Tibial artery (tissue), 4 donors: ENCODE measurements at regions not wholly inside any gene's neighbourhood (a gene's known extent, or its start where the extent isn't known, plus 50 kb on each side); places are given as distances from the start of the nearest gene placed in this dataset.
"Not testable (repeated sequence)": the region's sequence is repeated elsewhere in the genome, so short reads cannot be mapped to it uniquely, and the experiment has no call there.

Experiments used
- DNase-seq, 2 donors: peaks; one replicate each; pipeline ENCODE4 v3.0.0-alpha.2; 2019
- H3K27ac ChIP-seq, 2 donors: fragments of 200-600 bp; sonication (generic) in 1 of 2; 1 replicate in 1 of 2; 2 replicates in 1 of 2; pipeline ENCODE4 v1.5.1; 2018 to 2019; ENCODE audit warnings: mild to moderate bottlenecking in 1 of 2
- H3K27me3 ChIP-seq, 2 donors: fragments of 200-600 bp; sonication (generic) in 1 of 2; one replicate each; pipeline versions ENCODE4 v1.5.1 to v1.6.0; 2016 to 2019
- H3K36me3 ChIP-seq, 3 donors: fragments of 200-600 bp; sonication (generic) in 2 of 3; one replicate each; pipeline ENCODE4 v1.5.1; 2016 to 2019; ENCODE audit warnings: mild to moderate bottlenecking in 2 of 3
- H3K4me1 ChIP-seq, 4 donors: fragments of 200-600 bp; sonication (generic) in 2 of 4; 1 replicate in 3 of 4; 2 replicates in 1 of 4; pipeline ENCODE4 v1.5.1; 2016 to 2019
- H3K4me3 ChIP-seq, 2 donors: fragments of 200-600 bp; sonication (generic) in 1 of 2; 1 replicate in 1 of 2; 2 replicates in 1 of 2; pipeline ENCODE4 v1.5.1; 2018 to 2019; ENCODE audit warnings: mild to moderate bottlenecking in 2 of 2
- H3K9me3 ChIP-seq, 3 donors: fragments of 200-600 bp; sonication (generic) in 1 of 3; one replicate each; pipeline ENCODE4 v1.5.1; 2016 to 2019
- intact Hi-C: fragments of 100-400 bp; cut with DNase I; formaldehyde crosslinking; loops from one replicate; pipeline ENCODE4 v1.15.0; 2023; ENCODE audit warnings: low total_unique reads
- TF ChIP-seq, protein P1 (sequence below), 2 experiments: fragments of 200-600 bp in 1 of 2; fragments of 450-650 bp in 1 of 2; IDR thresholded peaks; one replicate each; pipeline ENCODE4 v1.5.1; 2017 to 2019; ENCODE audit warnings: antibody characterized with exemption in 2 of 2, mild to moderate bottlenecking in 1 of 2, moderate library complexity in 1 of 2

DNA sequence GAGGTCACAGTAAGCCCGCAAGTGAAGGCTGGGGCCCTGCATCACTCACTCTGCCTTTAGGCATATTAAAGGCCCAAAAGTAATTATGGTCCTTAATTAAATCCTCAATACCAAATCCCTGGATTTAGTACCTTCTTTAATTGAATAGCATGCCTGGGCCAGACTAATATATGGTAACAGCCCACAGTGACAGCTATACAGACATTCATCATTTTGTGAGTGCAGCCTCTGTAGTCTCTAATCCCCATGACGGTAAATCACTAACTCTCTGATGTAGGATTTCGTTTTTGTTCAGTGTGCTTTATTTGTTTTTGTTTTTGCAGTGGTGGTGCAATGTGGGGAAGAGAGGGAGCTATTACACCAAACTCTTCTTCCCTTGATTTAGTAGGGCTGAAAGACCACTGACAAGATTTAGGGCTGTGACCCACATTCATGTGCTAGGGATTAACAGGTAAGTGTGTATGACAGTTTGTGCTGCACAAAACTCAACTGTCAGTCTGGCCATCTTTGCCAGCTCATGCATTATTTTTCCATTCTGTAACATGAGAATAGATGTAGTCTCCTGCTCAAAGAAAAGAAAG, 60.6 kb upstream of the SLC39A8 start:
- Histone ChIP-seq H3K4me3 (no peak overlapping the region), H3K4me1 (peaks cover 0 to 8% (median 1%) of the 10 kb centered on the region in 4 donors), H3K27ac (no peak overlapping the region), H3K9me3 (no peaks in the 10 kb centered on the region), H3K36me3 (no peaks in the 10 kb centered on the region), H3K27me3 (no peaks in the 10 kb centered on the region)
- TF ChIP-seq, protein P1, sequence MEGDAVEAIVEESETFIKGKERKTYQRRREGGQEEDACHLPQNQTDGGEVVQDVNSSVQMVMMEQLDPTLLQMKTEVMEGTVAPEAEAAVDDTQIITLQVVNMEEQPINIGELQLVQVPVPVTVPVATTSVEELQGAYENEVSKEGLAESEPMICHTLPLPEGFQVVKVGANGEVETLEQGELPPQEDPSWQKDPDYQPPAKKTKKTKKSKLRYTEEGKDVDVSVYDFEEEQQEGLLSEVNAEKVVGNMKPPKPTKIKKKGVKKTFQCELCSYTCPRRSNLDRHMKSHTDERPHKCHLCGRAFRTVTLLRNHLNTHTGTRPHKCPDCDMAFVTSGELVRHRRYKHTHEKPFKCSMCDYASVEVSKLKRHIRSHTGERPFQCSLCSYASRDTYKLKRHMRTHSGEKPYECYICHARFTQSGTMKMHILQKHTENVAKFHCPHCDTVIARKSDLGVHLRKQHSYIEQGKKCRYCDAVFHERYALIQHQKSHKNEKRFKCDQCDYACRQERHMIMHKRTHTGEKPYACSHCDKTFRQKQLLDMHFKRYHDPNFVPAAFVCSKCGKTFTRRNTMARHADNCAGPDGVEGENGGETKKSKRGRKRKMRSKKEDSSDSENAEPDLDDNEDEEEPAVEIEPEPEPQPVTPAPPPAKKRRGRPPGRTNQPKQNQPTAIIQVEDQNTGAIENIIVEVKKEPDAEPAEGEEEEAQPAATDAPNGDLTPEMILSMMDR (IDR thresholded peaks at IDR 0.05) = no peak
- DNase-seq = no peak
- intact Hi-C loops = no loop called here

DNA sequence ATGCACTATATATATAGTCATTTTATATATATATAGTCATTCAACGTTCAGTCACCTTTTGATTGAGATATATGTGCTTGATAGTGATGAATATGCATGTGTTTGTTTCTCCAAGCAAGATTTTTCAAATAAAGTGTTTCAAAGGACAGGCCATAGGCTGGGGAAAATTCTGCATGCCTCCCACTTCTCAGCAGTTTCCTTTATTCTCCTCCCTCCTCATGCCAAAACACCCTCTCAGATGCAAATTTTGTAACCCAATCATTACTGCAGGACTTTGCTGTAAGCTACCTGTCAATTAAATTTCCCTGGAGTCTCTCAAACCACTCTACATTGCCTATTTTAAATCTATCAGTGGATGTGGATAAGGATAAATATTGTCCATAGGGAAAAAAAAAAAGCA, 65.6 kb upstream of the SLC39A8 start:
- H3K4me3 ChIP-seq, H3K27ac ChIP-seq, H3K4me1 ChIP-seq, H3K9me3 ChIP-seq, intact Hi-C loops, H3K36me3 ChIP-seq, H3K27me3 ChIP-seq, DNase-seq: not testable (repeated sequence)

DNA sequence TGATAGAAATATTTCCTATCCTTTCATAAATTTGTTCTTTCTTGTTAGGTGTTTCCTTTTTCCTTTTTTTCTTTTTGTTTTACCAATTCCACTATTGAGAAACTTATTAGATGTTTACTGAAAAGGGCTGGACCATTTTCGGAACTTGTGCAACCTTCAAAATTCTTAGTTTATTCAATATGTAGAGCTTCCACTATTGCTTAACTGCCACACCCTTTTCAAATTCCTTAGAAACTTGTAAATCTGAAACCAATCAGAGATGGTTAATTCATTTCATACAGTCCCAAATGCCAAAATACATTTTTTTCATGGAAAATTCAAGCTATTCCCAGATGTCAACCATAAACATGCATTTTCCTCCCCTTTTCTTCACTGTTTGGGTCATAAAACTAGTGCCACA, 66.1 kb upstream of the SLC39A8 start:
- H3K4me1 ChIP-seq = no peaks in the 10 kb centered on the region
- no peaks in the 10 kb centered on the region for H3K9me3 ChIP-seq
- intact Hi-C loops = no loop called here
- no peak for DNase-seq
- H3K36me3 ChIP-seq = no peaks in the 10 kb centered on the region
- H3K27me3 ChIP-seq = no peaks in the 10 kb centered on the region
- TF ChIP-seq, protein P1 (IDR thresholded peaks at IDR 0.05) = no peak
- no peak overlapping the region for H3K27ac ChIP-seq
- no peak overlapping the region for H3K4me3 ChIP-seq

DNA sequence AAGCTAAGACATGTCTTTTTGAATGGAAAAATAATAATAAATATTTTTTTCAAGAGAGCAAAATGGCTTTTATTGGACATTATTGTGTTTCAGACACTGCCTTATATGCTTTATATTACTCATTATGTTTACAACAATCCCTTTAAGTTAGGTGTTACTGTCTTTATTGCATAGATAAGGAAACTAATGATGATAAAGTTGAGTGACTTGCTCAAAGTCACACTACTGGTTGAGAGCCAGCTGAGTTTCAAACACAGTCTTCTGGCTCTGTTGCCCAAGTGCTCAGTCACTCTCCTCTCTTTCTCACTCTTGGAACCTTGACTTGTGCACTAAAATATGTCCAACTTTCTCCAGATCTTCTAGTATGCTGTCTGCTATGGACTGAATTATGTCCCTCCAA, 71.5 kb upstream of the SLC39A8 start:
- Histone ChIP-seq H3K4me1 (no peaks in the 10 kb centered on the region), H3K36me3 (no peaks in the 10 kb centered on the region), H3K4me3 (no peak overlapping the region), H3K27ac (no peak overlapping the region), H3K9me3 (no peaks in the 10 kb centered on the region), H3K27me3 (no peaks in the 10 kb centered on the region)
- intact Hi-C loops = no loop called here
- DNase-seq = no peak
- TF ChIP-seq, protein P1 (IDR thresholded peaks at IDR 0.05) = no peak

DNA sequence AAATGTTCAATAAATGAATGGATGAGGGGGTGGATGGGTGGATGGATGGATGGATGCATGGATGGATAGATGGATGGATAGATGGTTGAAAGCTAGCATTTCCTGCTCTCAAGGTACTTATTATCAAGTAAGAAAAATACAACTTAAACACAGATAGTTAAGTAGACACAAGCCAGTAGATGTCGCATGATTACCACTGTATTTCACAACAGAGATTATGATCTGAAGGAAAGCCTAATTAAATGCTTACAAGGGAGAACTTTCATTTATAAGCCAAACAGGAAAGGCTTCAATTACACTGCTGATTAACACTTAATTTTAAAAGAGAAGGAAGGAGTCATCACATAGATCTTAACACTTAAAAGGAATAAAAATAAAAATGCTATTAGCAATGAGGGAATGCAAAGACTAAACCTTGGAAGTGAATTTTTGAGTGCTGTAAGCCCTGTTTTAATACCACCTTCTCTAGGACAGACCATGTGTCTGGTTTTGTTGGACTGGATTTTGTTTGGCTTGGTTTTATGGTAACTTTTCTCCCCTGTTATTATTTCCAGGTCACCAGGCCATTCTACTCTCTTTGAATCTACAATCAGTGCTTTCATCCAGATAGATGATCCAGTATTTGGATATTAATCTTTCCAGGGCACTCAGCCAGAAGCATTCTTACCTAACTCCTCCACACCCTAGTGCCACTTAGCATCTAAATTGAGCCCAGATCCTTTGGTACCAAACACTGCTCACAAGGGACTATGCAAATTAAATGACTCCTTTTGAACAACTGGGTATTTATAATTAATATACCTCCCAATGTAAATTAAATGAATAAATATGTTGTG, 75.5 kb upstream of the SLC39A8 start:
- TF ChIP-seq, protein P1 (IDR thresholded peaks at IDR 0.05) = no peak
- Histone ChIP-seq H3K36me3 (no peaks in the 10 kb centered on the region), H3K27me3 (no peaks in the 10 kb centered on the region), H3K4me3 (no peak overlapping the region), H3K9me3 (no peaks in the 10 kb centered on the region), H3K27ac (no peak overlapping the region), H3K4me1 (no peaks in the 10 kb centered on the region)
- no peak for DNase-seq
- intact Hi-C loops = no loop called here

DNA sequence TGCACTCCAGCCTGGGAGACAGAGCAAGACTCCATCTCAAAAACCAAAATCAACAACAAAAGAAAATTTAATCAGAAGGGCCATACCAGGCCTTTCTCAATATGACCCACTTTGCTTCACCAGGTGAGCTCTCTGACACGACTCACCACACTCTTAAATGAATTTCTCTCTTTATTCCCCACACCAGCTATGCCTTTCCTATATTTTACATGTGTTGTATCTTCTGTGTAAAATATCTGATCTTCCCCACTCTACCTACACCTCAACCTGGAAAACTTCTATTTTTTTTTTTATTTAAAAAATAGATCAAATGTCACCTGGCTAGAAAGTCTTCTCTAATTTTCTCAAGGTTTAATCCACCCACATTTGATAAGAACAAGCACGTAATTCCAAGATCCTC, 77.6 kb upstream of the SLC39A8 start:
- no peak overlapping the region for H3K27ac ChIP-seq
- no peaks in the 10 kb centered on the region for H3K9me3 ChIP-seq
- H3K4me1 ChIP-seq = no peaks in the 10 kb centered on the region
- DNase-seq = no peak
- H3K27me3 ChIP-seq = no peaks in the 10 kb centered on the region
- intact Hi-C loops = no loop called here
- TF ChIP-seq, protein P1 (IDR thresholded peaks at IDR 0.05) = no peak
- H3K36me3 ChIP-seq = no peaks in the 10 kb centered on the region
- no peak overlapping the region for H3K4me3 ChIP-seq
